GM12878 (cell line): ENCODE measurements at regions not wholly inside any gene's neighbourhood (a gene's known extent, or its start where the extent isn't known, plus 50 kb on each side); places are given as distances from the start of the nearest gene placed in this dataset.

Source experiments
- EZH2 ChIP-seq: IDR thresholded peaks from 2 replicates; pipeline ENCODE4 v1.6.1; 2012; ENCODE audit warnings: low read depth, mild to moderate bottlenecking, control low read depth, inconsistent platforms, low read length, borderline replicate concordance; ENCODE audit not compliant: control insufficient read depth
- JUND ChIP-seq: IDR thresholded peaks from 2 replicates; pipeline ENCODE4 v1.6.1; 2012; ENCODE audit warnings: low read depth, mild to moderate bottlenecking, low read length, improper control_type of control experiment, moderate library complexity
- POLR2AphosphoS5 ChIP-seq: IDR thresholded peaks from 2 replicates; pipeline ENCODE4 v1.6.1; 2011; ENCODE audit warnings: mild to moderate bottlenecking, low read length, inconsistent platforms
- POU2F2 ChIP-seq: IDR thresholded peaks from 3 replicates; pipeline ENCODE4 v1.6.1; 2011; ENCODE audit warnings: low read depth, mild to moderate bottlenecking, low read length, borderline replicate concordance
- ZNF217 ChIP-seq: fragments of 450-650 bp; IDR thresholded peaks from 2 replicates; pipeline ENCODE4 v1.6.1; 2017; ENCODE audit warnings: antibody characterized with exemption, mild to moderate bottlenecking
- TF ChIP-seq, protein P1 (sequence below), 3 experiments: IDR thresholded peaks in 2 of 3; conservative IDR thresholded peaks in 1 of 3; 2 replicates each; pipeline ENCODE4 v1.5.1; 2011; ENCODE audit warnings: low read depth in 3 of 3, low read length in 3 of 3, mild to moderate bottlenecking in 3 of 3, control low read depth in 2 of 3, moderate library complexity in 2 of 3, inconsistent platforms in 1 of 3, mixed read lengths in 1 of 3; ENCODE audit not compliant: control insufficient read depth in 2 of 3, insufficient read depth in 1 of 3; ENCODE audit errors: extremely low read depth in 1 of 3

- TF ChIP-seq EZH2: no peak
- TF ChIP-seq POLR2AphosphoS5: no peak
- TF ChIP-seq, protein P1, sequence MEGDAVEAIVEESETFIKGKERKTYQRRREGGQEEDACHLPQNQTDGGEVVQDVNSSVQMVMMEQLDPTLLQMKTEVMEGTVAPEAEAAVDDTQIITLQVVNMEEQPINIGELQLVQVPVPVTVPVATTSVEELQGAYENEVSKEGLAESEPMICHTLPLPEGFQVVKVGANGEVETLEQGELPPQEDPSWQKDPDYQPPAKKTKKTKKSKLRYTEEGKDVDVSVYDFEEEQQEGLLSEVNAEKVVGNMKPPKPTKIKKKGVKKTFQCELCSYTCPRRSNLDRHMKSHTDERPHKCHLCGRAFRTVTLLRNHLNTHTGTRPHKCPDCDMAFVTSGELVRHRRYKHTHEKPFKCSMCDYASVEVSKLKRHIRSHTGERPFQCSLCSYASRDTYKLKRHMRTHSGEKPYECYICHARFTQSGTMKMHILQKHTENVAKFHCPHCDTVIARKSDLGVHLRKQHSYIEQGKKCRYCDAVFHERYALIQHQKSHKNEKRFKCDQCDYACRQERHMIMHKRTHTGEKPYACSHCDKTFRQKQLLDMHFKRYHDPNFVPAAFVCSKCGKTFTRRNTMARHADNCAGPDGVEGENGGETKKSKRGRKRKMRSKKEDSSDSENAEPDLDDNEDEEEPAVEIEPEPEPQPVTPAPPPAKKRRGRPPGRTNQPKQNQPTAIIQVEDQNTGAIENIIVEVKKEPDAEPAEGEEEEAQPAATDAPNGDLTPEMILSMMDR (IDR thresholded peaks at IDR 0.05 in 2 of 3, conservative IDR thresholded peaks at IDR 0.05 in 1 of 3; ENCODE audit: control insufficient read depth in 2 of 3, extremely low read depth in 1 of 3, insufficient read depth in 1 of 3, low read depth in 3 of 3, low read length in 3 of 3): no peak
- no peak for TF ChIP-seq JUND
- TF ChIP-seq ZNF217: no peak
- no peak for TF ChIP-seq POU2F2
Observed at GRCh38 chr2:6228251-6228650, 536.1 kb downstream of the SOX11 start.
